Chondrocyte (in vitro differentiated cells): ENCODE measurements at regions not wholly inside any gene's neighbourhood (a gene's known extent, or its start where the extent isn't known, plus 50 kb on each side); places are given as distances from the start of the nearest gene placed in this dataset.

Experiments used
- DNase-seq: peaks from one replicate; pipeline ENCODE4 v3.0.0; 2021; ENCODE audit warnings: mixed read lengths, low spot score
- H3K27ac Mint-ChIP-seq: one replicate; pipeline ENCODE4 v1.8.0; 2021; ENCODE audit warnings: mild to moderate bottlenecking, moderate library complexity, mixed read lengths; ENCODE audit not compliant: unreplicated experiment
- H3K27me3 Mint-ChIP-seq: 2 replicates; pipeline ENCODE4 v1.8.0; 2021; ENCODE audit warnings: low read depth, mixed read lengths
- H3K36me3 Mint-ChIP-seq: 2 replicates; pipeline ENCODE4 v1.8.0; 2021; ENCODE audit warnings: low read depth, mixed read lengths
- H3K4me1 Mint-ChIP-seq: 2 replicates; pipeline ENCODE4 v1.8.0; 2021; ENCODE audit warnings: low read depth, mild to moderate bottlenecking, mixed read lengths
- H3K4me3 Mint-ChIP-seq: one replicate; pipeline ENCODE4 v1.8.0; 2021; ENCODE audit warnings: mild to moderate bottlenecking, moderate library complexity, mixed read lengths; ENCODE audit not compliant: unreplicated experiment
- H3K9me3 Mint-ChIP-seq: 2 replicates; pipeline ENCODE4 v1.8.0; 2021; ENCODE audit warnings: low read depth, mixed read lengths
- TF ChIP-seq, protein P1 (sequence below): fragments of 200-600 bp; sonication (generic); IDR thresholded peaks from 2 replicates; pipeline ENCODE4 v1.5.0; 2021; ENCODE audit warnings: antibody characterized with exemption, mild to moderate bottlenecking, moderate library complexity

DNA sequence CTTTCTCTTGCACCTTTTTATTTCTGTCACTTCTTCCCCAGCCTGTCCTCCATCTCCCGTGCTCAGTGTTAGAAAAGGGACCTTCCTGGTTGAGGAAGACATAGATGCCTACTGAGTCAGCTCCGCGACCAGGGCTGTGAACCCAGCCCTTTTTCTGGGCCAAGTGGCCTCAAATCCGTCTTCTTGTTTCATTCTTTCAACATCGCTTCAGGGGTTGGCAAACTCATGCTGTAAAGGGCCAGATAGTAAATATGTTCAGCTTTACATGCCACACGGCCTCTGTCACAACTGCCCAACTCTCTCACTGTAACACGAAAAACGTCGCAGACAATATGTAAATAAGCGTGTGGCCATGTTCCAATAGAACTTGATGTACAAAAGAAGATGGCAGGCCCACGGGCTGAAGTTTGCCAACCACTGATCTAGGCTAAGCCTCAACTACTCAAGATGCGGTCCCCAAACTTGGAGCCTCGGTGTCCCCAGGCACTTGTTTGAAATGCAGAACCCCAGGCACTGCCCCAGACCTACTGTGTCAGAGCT lies 338.4 kb downstream of the MN1 start:
- no peak overlapping the region for H3K4me3 Mint-ChIP-seq
- DNase-seq, result no peak
- TF ChIP-seq, protein P1, sequence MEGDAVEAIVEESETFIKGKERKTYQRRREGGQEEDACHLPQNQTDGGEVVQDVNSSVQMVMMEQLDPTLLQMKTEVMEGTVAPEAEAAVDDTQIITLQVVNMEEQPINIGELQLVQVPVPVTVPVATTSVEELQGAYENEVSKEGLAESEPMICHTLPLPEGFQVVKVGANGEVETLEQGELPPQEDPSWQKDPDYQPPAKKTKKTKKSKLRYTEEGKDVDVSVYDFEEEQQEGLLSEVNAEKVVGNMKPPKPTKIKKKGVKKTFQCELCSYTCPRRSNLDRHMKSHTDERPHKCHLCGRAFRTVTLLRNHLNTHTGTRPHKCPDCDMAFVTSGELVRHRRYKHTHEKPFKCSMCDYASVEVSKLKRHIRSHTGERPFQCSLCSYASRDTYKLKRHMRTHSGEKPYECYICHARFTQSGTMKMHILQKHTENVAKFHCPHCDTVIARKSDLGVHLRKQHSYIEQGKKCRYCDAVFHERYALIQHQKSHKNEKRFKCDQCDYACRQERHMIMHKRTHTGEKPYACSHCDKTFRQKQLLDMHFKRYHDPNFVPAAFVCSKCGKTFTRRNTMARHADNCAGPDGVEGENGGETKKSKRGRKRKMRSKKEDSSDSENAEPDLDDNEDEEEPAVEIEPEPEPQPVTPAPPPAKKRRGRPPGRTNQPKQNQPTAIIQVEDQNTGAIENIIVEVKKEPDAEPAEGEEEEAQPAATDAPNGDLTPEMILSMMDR, result no peak
- no peaks in the 10 kb centered on the region for H3K36me3 Mint-ChIP-seq
- no peak overlapping the region for H3K27ac Mint-ChIP-seq
- no peaks in the 10 kb centered on the region for H3K9me3 Mint-ChIP-seq
- H3K27me3 Mint-ChIP-seq, result no peaks in the 10 kb centered on the region
- peaks cover 44% of the 10 kb centered on the region for H3K4me1 Mint-ChIP-seq

DNA sequence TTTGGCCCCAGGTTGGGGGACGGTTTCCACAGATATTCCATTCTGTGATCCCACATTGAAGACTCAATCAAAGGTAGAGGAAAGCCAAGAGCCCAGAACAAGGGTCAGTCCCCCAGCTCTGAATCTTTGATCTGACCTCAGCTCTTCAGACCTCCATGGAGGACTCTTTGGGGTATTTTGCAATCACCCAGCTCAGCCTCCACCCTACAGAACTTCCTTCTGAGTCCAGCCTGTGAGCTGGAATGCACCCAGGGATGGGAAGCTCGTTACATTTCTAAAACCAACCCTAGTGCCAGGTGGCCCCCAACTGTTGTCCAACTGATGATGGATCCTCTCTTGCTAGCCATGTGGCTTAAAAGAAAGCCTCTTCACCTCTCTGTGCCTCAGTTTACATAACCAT lies 335.3 kb downstream of the MN1 start:
- Mint-ChIP-seq H3K27me3 (no peaks in the 10 kb centered on the region), H3K36me3 (no peaks in the 10 kb centered on the region), H3K4me1 (peaks cover 21% of the 10 kb centered on the region), H3K27ac (no peak overlapping the region), H3K4me3 (no peak overlapping the region), H3K9me3 (no peaks in the 10 kb centered on the region)
- DNase-seq, result no peak
- TF ChIP-seq, protein P1, result no peak

DNA sequence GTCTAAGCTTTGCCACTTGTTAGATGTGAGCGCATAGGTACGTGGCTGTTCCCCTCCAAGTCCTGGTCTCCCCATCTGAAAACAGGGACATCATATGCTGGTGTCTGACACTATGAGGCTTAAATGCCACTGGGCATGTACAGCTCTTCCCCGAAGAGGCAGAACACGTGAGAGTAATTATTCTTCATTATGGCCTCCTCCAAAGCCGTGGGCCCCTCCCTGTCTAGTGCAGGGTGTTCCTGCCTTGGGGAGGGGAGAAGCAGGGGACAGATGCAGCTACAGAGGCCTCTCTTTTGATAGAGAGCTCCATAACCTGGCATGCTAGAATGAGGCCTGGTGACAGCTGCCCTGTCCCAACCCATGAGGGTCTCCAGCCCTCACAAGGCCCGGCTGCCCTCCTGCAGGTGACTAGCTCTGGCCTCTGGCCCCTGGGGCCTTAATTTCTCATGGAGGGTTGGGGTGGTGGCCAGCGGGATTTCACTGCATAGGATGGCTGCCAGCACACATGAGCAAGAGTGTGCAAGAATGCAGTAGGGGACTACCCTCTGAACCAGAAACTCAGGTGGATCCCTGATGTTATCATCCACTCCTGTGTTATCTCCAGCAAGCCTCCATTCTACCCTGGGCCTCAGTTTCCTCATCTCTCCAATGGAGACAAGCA lies 334.6 kb downstream of the MN1 start:
- H3K36me3 Mint-ChIP-seq, result no peaks in the 10 kb centered on the region
- H3K9me3 Mint-ChIP-seq, result no peaks in the 10 kb centered on the region
- TF ChIP-seq, protein P1, result no peak
- no peak overlapping the region for H3K27ac Mint-ChIP-seq
- H3K27me3 Mint-ChIP-seq, result no peaks in the 10 kb centered on the region
- peaks cover 14% of the 10 kb centered on the region for H3K4me1 Mint-ChIP-seq
- no peak overlapping the region for H3K4me3 Mint-ChIP-seq
- DNase-seq, result no peak

DNA sequence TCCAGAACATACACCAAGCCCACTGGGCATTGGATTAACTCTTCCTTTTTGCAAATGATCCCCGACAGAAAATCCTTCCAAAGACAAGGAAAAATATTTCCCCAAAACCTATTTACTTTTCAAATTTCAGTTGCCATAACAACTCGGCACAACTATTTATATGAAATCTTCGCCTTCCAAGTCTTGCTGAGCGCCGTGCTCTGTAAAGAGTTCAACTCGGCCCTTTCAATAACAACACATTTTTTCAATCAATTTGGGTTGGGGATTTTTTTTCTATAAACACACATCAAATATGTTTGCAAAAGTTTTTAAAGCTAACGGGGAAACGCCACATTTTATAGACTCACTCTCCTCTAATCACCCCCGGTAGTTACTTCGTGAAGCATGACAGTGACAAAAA lies 333.8 kb downstream of the MN1 start:
- no peaks in the 10 kb centered on the region for H3K36me3 Mint-ChIP-seq
- no peak for DNase-seq
- H3K9me3 Mint-ChIP-seq, result no peaks in the 10 kb centered on the region
- H3K4me3 Mint-ChIP-seq, result no peak overlapping the region
- H3K27me3 Mint-ChIP-seq, result no peaks in the 10 kb centered on the region
- peaks cover 6% of the 10 kb centered on the region for H3K4me1 Mint-ChIP-seq
- H3K27ac Mint-ChIP-seq, result no peak overlapping the region
- TF ChIP-seq, protein P1, result no peak

DNA sequence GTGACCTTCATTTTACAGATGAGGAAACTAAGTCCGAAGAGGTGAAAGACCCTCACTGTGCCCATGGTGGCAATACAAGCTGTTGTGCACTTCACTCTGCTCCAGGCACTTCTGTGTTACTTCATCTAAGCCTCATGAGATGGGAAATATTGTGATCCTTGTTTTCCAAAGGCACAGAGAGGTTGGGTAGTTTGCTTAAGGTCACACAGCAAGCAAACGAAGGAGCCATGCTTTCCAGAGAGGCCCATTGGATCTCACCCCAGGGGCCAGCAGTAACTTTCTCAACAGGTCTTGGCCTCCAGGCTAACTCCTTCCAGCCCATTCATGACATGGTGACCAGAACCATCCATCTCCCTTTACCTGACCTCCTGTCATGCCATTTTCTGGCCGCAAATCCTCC lies 332.8 kb downstream of the MN1 start:
- TF ChIP-seq, protein P1, result no peak
- no peaks in the 10 kb centered on the region for H3K9me3 Mint-ChIP-seq
- H3K4me1 Mint-ChIP-seq, result peaks cover 3% of the 10 kb centered on the region
- no peaks in the 10 kb centered on the region for H3K27me3 Mint-ChIP-seq
- H3K27ac Mint-ChIP-seq, result no peak overlapping the region
- H3K36me3 Mint-ChIP-seq, result no peaks in the 10 kb centered on the region
- H3K4me3 Mint-ChIP-seq, result no peak overlapping the region
- DNase-seq, result no peak
